Activated naive CD4-positive, alpha-beta T cell (primary cell): ENCODE measurements at regions not wholly inside any gene's neighbourhood (a gene's known extent, or its start where the extent isn't known, plus 50 kb on each side); places are given as distances from the start of the nearest gene placed in this dataset.
"Not testable (repeated sequence)": the region's sequence is repeated elsewhere in the genome, so short reads cannot be mapped to it uniquely, and the experiment has no call there.

Experiments
- DNase-seq, 4 experiments: peaks; one replicate each; lab custom pipeline; 2025; lab: John Stamatoyannopoulos, UW

DNA sequence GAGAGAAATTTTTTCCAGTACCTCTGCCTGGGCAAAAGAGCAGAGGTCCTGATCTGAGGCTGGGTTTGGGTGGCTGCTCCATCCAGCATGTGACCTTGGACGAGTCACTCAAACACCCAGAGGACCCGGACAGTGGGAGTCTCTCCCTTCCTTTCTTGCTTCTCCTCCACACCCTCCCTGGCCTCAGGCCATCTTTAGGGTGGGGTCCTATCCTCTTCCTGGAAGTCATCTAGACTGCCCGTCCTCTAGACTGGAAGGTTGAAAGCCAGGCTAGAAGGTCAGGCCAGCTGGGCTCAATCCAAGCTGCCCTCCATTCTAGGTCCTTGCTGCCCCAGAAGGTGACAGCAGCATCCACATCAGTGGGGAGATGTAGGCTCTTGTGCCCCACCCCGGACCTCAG, 599.5 kb downstream of the MATN1 start:
- DNase-seq: no peak

DNA sequence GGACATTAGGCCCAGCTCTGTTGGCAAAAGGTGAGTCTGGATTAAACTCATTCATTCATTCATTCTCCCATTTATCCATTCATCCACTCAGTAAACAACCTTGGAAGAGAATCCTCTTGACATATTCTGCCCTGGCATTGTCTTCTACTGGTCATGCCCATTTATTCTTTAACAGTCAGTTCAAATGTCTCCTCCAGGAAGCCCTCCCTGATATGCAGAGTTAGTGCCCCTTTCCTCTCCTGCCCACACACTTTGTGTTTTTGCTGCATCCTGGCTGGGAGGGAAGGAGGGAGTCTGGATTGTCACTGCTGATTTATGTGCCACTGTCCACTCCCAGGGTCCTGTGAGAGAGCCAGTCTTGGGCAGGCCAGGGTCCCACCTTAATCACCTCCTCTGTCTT, 600.3 kb downstream of the MATN1 start:
- DNase-seq: no peak

DNA sequence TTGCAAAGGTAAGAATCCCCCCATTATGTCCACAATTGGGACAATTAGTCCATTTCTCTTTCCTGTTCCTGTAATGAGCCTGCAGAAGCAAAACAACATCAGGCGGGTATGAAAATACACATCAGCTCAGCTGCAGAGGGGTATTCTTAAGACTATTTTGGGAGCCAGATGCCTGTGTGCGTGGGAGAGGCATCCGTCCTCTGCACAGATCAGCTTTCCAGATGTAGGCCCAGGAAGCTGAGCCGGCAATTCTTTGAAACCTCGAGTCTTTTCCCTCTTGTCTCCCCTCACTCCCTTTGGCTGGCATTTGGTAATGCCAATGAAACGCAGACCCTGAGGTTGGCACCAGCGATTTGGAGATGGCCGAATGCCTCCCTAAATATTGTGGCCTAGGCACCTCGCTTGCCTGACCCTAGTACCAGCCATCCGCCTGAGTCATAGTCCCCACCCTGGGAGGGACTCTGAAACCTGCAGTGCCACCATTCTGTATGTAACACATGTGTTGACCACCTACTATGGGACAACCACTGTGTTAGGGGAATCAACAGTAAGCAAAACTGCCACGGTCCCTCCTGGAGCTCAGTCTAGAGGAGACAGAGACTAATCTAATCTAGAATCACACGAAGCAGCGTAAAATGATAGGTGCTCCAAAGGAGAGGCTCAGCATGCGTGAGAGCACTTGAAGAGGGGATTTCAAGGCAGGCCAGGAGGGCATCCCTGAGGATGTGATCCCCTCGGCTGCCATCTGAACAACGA, 603.0 kb downstream of the MATN1 start:
- DNase-seq: no peak

DNA sequence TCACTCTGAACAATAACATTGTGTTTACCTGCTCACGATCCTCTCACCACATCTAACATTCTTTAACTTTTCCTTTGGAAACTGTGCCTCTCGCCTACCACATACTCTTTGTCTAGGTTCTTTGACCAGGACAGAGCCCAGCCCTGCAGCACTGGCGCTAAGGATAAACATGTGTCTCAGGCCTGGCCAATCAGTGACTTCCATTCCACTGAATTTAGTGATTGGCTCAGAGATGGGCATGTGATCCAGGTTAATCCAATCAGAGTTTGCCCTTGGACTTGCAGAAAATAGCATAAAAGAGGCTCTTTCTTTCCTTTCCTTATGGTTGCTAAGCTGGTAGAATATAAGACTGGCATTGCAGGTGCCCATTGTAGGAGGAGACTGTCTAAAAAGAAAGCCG, 605.7 kb downstream of the MATN1 start:
- no peak for DNase-seq

DNA sequence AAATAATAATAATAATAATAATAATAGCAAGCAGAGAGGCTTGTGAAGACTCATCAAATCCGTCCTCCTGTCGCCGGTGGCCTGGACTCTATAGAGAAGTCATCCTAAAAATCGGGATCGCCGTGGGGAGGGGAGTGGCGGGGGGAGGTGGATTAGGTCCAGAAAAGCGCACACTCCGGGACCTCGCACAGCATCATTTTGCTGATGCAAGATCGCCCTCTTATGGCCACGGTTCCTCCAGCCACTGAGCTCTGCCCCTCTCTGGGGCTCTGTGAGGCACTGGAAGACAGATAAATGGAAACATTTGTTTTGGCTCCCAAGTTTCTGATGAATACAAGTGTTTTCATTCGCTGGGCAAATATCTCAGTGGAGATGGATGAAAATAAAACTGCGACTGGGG, 612.0 kb downstream of the MATN1 start:
- no peak for DNase-seq

DNA sequence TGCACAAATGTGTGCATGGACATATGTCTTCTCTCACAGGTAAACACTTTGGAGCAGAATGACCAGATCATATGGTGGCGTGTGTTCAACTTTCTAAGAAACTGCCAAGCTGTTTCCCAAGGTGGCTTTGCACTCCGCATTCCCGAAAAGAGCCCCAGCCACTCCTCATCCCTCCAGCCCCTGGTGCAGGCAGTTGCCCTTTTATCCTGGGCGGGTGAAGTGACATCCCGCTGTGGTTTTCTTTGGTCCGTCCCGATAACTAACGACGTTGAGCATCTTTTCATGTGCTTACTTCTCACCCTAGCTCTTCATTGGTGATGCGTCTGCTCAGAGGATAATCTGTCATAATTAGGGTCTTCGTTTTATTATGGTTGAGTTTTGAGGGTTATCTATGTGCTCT, 612.5 kb downstream of the MATN1 start:
- no peak for DNase-seq

DNA sequence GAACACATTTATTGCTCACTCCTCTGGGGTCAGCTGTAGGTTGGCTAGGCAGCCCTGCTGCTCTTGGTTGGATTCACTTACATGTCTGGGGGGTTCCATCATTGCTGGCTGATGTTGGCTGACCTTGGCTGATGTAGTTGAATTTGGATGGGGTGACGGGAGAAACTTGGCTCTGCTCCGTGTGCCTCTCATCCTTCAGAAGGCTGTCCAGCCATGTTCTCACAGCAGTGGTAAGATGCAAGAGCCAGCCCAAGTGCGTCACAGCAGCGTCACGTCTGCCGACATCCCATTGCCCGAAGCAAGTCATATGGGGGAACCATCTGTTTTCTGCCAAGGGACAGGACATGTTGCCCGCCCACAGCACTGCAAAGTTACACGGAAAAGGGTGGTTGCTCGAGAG, 613.5 kb downstream of the MATN1 start:
- no peak for DNase-seq

DNA sequence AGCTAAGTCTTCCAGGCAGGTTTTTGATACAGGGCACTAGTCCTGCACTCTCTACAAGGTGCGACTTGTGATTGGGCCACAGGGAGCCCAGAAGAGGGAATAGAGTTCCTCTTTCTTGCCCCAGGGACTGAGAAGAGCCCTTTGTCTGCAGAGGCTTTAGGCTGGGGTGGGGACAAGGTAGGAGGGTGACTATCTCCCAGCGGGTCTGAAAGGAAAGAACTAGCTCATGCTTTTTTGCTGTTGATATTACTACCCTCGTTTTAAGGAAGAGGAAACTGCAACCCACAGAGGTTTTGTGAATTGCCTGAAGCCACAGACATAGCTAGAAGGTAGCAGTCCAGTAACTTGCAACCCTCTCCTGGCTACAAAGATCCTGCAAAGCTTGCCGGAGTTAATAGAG, 615.2 kb downstream of the MATN1 start:
- DNase-seq: no peak

DNA sequence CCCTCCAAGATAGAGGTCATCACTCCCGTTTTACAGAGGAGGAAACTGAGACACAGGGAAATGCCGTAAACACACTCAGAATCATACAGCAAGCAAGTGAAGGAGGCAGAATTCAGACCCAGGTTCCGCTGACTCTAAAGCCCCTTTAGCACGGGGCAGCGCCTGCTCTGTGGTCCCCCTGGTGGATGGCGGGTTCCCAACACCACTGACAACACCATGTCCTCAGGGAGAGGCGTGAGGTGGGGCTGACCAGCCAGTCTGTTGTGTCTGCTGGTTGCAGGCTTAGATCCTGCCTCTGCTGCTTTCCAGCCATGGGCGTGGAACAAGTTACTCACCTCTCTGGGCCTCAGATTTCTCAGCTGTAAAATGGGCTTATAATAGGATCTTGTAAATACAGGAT, 617.3 kb downstream of the MATN1 start:
- DNase-seq: no peak

DNA sequence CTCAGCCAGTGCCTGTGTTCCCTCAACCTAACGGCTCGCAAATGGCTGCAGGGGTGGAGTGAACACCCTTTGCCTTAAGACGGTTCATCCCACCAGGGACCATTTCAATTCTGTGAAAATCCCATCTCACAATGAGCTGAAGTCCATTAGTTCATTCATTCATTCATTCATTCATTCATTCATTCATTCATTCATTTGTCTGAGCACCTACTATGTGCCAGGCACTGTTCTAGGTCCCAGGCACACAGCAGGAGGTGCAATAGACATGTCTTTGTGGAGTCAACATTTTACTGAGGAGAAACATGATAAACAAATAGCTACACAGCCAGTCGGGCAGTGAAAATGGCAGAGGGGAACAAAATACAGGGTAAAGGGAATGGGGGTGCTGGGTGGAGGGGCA, 618.8 kb downstream of the MATN1 start:
- no peak for DNase-seq

DNA sequence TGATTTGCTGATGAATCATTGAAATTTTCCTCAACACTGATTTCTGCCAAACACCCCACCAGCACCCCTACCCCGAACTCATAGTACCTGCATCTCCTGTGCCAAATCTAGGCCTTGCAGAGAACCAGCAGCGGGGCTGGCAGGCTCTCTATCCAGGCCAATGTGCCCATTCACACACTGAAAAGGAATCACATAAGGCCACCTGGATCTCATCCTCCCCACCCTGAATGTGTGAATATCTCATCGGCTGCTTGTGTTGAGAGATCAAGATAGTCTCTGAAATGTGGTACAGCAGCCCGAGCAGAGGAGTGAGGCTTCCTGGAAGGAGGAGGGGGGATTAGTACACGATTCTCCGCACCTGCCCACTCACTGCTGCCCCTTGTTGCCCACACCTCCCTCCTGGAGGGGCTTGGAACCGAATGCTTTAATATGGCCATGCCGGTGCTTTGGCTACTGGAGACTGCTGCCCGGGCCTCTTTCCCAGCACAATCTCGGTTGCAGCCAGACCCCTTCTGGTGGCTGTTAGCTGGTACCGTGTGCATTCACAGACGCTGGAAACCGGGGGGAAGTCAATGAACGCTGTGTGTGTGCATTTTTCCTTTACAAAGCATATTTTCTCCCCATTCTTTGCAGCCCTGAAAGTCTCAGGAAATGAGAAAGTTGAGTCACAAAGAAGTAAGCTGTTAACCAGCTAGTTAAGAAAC, 619.5 kb downstream of the MATN1 start:
- no peak for DNase-seq

DNA sequence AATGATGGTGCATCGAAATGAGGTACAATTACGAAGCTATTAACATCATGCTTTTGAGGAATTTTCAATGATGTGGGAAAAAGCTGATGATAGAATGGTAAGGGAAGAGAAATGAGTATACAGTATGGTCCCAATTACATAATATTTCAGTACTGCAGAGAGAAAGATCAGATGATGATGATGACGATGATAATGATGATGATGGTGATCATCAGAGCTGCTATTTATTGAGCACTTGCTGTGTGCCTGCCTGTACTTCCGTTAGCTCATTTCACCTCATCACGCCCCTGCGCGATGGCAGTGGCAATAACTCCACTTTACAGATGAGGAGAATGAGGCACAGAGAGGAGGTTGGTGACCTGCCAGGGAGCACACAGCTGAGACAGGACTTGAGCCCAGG, 620.8 kb downstream of the MATN1 start:
- no peak for DNase-seq

DNA sequence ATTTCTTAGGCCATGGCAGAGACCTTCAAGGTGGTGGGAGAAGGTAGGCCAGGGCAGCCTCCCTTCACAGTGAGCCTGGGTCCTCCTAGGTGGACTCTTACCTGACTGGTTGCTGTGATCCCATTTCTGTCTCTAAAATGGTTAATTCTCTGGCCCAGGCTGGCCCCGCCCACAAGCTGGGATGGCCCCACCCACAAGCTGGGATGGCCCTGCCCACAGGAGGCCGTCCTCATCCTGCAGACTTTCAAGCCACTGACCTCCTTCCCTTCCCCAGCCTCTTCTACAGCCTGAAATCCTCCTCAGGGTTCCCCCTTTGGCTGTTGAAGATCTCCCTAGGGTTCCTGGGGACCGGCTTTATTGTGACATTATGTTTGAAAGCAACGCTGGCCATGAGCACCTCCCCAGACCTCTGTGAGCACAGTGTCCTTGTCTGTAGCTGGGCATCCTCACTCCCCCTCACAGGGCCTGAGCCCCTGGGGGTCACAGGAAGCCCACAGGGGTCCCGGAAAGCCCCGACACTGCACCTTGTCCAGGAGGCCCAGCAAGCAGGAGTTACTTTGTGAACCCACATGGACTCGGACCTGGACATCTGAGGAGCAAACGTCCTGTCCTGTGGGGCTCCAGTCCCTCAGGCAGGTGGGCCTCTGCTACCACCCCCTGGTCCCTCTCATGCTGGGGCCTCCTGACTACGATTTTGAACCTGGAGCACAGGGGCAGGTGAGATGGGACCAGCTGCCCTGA, 621.7 kb downstream of the MATN1 start:
- DNase-seq: no peak

DNA sequence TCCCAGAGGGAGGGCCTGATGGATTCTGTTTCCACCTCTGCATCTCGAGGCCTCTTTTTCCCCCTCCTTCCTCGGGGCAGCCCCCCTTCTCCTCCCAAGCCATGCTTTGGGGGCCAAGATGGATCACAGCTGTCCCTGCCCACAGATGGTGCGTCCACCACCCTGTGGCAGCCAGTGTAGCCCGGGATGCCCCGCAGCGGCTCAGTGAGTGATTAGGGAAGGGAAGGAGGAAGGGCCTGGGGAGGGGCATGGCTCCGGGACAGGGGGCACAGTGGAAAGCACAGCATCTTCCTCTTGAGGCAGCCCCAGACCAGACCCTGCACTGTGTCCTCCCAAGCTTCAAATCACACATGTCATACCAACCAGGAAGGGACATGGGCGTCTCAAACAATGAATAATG, 622.4 kb downstream of the MATN1 start:
- no peak for DNase-seq

DNA sequence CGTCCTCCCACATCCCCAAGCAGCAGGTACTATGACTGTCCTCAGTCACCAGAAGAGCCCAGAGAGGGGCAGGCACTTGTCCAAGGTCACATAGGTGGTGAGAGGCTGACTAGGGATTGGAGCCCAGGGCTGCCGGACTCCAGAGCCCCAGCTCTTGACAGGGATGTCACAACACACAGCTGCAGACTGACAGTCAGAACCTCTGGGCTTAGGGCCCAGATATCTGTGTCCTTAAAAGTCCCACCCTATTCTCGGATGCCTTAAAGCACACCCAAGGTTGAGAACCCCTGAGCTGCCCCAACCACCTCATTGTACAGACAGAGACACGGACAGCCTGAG, 622.9 kb downstream of the MATN1 start:
- DNase-seq: no peak

DNA sequence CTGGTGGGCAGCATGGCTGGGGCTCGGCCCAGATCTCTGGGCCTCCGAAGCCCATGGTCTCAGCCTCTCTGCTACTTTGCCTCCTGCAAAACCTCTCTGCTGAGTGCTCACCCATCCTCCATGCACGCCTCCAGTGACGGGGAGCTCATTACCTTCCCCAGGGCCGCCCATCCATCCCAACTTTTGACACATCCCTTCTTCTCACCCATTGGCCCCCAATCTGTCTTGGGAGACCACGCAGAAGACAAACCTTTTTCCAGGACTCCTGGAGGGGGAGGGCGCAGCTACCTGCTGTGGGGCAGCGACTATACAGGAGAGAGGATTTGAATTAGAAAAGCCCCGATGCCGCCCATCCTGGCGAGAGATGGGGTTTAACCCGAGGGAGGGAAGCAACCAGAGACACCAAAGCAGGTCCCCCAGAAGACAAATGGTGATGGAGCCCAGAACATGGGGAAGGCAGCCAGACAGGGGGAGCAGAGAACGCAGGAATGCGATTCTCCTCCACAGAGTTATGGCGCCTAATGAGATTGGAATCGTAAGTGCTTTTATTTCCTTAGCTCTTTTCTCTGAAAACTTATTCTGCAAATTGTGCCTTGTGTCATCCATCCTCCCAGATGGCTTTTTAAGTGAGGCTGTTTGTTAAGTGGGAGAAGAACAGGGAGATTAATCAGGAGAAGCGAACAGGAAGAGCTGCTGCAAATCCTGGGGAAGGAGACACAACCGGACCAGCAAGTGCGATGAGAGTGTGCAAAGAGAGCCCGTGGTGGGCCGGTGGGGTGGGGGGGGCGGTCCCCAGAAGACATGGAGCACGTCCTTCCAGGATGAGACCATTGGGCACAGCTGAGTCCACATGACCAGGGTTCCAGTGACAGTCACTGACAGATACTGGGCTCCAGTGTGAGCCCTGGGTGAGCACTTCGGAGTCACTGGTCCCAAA, 623.5 kb downstream of the MATN1 start:
- no peak for DNase-seq

DNA sequence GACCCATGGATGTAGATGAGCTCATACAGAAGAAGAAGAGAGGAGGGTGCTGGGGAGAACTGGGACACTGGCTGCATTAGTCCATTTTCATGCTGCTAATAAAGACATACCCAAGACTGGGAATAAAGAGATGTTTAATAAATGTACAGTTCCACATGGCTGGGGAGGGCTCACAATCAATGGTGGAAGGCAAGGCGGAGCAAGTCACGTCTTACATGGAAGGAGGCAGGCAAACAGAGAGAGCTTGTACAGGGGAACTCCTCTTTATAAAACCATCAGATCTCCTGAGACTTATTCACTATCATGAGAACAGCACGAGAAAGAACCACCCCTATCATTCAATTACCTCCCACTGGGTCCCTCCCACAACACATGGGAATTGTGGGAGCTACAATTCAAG, 625.5 kb downstream of the MATN1 start:
- not testable (repeated sequence) for DNase-seq

DNA sequence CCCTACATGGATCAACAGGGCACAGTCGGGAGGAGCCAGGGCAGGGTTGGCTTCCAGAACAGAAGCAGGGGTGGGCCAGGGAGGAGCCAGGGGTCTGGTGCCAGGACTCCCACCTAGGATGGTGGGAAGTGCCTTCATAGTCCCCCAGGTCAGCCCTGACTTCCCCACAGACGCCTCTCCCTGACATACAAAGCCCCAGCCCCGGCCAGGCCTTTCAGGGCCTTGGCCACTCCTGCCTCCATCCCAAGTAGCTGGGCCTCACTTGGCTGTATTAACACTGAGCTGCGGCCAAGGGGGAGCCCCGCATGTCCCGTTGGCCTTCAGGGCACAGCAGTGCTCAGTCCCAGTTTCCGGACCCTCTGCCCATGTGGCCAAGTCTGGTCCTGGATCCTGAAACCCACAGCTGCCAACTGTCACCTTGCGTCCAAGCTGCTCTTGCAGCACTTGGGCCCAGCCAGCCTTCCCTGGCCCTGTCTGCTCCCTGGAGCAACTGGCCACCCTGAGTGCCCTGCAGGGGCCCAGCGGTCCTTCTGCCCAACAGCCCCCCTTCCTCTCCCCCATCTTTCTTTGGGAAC, 627.8 kb downstream of the MATN1 start:
- DNase-seq: no peak

DNA sequence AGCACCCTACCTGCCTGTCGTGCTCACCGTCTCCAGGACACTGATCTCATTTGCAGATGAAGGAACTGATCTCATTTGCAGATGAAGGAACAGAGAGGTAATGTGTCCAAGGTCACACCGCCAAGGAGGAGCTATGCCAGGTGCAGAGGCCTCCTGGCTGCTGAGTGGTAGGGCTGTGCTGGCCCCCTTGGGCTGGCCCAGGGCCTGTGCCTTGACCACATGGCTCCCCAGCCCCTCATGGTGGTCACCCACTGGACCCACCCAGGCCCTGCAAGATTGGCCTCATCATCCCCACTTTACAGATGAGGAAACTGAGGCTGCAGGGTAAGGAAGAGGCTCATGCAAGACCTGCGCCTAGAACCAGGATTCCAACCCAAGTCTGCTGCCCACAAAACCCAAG, 628.3 kb downstream of the MATN1 start:
- DNase-seq: no peak

DNA sequence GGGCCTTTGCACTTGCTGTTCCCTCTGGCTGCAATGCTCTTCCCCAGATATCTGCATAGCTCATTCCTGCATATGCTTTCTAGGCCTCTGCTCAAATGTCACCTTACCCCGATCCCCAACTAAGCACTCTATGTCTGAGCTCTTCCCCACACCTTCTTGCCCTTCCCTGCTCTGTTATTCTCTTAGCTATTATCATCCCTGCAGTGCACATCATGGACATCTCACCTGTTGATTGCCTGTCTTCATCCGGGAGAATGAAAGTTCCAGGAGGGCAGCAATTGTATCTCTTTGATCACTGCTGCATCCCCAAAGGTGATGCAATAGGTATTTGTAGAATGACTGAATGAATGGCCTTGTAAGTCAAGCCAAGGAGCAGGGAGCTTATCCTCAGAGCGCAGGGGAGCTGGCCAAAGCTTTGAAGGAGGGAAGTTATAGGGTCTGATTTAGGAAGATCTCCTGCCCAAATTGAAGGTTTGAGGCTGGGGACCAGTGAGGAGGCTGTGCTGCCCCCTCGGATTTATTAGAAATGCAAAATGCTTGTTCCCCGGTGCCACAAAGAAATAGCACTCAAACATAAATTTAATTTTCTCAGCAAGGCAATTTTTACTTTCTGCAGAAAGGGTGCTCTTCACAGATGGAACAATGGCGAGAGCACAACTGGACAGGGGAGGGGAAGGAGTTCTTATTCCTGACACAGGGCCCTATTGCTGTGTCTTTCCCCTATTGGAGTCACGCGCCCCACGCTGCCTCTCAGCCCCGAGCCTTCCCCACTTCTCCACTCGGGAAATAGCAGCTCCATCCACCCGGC, 631.1 kb downstream of the MATN1 start:
- DNase-seq: no peak
